ENCODE measurements at regions not wholly inside any gene's neighbourhood (a gene's known extent, or its start where the extent isn't known, plus 50 kb on each side); places are given as distances from the start of the nearest gene placed in this dataset.
"Not testable (repeated sequence)": the region's sequence is repeated elsewhere in the genome, so short reads cannot be mapped to it uniquely, and the experiment has no call there.

GRCh38 chr1:234821840-234822239, 211.9 kb upstream of the IRF2BP2 start:
- no peaks in the 10 kb centered on the region for H3K4me1 Mint-ChIP-seq
- H3K27ac Mint-ChIP-seq (ENCODE audit: unreplicated experiment): no peak overlapping the region
- H3K9me3 Mint-ChIP-seq: no peaks in the 10 kb centered on the region
- no peak for DNase-seq (ENCODE audit: low read depth, low spot score)
- no peaks in the 10 kb centered on the region for H3K27me3 Mint-ChIP-seq (ENCODE audit: low read depth)
- H3K4me3 Mint-ChIP-seq: no peak overlapping the region
- TF ChIP-seq CTCF (conservative IDR thresholded peaks at IDR 0.05): no peak
- H3K36me3 Mint-ChIP-seq (ENCODE audit: low read depth): no peaks in the 10 kb centered on the region

GRCh38 chr1:234820597-234820996, 210.6 kb upstream of the IRF2BP2 start:
- no peak for TF ChIP-seq CTCF (conservative IDR thresholded peaks at IDR 0.05)
- no peak overlapping the region for H3K27ac Mint-ChIP-seq (ENCODE audit: unreplicated experiment)
- H3K4me1 Mint-ChIP-seq: no peaks in the 10 kb centered on the region
- no peak for DNase-seq (ENCODE audit: low read depth, low spot score)
- H3K27me3 Mint-ChIP-seq (ENCODE audit: low read depth): no peaks in the 10 kb centered on the region
- H3K9me3 Mint-ChIP-seq: no peaks in the 10 kb centered on the region
- no peak overlapping the region for H3K4me3 Mint-ChIP-seq
- no peaks in the 10 kb centered on the region for H3K36me3 Mint-ChIP-seq (ENCODE audit: low read depth)

- not testable (repeated sequence) for H3K4me1 Mint-ChIP-seq; H3K4me3 Mint-ChIP-seq; H3K36me3 Mint-ChIP-seq (ENCODE audit: low read depth); DNase-seq (ENCODE audit: low read depth, low spot score); H3K27me3 Mint-ChIP-seq (ENCODE audit: low read depth); H3K27ac Mint-ChIP-seq (ENCODE audit: unreplicated experiment); H3K9me3 Mint-ChIP-seq
Measured at GRCh38 chr1:234819845-234820244, 209.9 kb upstream of the IRF2BP2 start.

- not testable (repeated sequence) for H3K4me1 Mint-ChIP-seq; DNase-seq (ENCODE audit: low read depth, low spot score); H3K27ac Mint-ChIP-seq (ENCODE audit: unreplicated experiment); H3K9me3 Mint-ChIP-seq; H3K27me3 Mint-ChIP-seq (ENCODE audit: low read depth); H3K36me3 Mint-ChIP-seq (ENCODE audit: low read depth); H3K4me3 Mint-ChIP-seq
Measured at GRCh38 chr1:234818040-234818387, 208.0 kb upstream of the IRF2BP2 start.

GRCh38 chr1:234817313-234818039, 207.5 kb upstream of the IRF2BP2 start:
- H3K27ac Mint-ChIP-seq (ENCODE audit: unreplicated experiment); H3K27me3 Mint-ChIP-seq (ENCODE audit: low read depth); H3K4me3 Mint-ChIP-seq; H3K9me3 Mint-ChIP-seq; DNase-seq (ENCODE audit: low read depth, low spot score); H3K36me3 Mint-ChIP-seq (ENCODE audit: low read depth); H3K4me1 Mint-ChIP-seq: not testable (repeated sequence)

DNA sequence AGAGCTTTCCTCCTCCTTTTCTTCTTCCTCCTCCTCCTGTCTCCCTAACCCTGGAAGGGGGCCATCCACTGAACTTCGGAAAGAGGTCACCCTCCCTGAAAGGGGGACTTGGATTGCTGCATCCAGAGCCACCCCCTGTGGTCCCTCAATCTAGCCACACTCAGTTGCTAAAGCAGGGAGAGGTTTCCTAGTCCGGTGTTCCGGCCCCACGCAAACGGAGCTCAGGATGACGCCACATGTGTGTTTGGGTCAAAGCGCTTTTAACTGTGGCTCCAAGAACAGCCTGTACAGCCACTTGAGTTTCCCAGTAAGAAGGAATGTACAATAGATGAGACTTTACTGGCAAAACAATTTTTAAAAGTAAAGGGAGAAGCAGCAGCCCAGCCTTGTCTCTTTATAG, 206.9 kb upstream of the IRF2BP2 start:
- not testable (repeated sequence) for H3K36me3 Mint-ChIP-seq (ENCODE audit: low read depth); DNase-seq (ENCODE audit: low read depth, low spot score); H3K27ac Mint-ChIP-seq (ENCODE audit: unreplicated experiment); H3K9me3 Mint-ChIP-seq; H3K4me3 Mint-ChIP-seq; H3K27me3 Mint-ChIP-seq (ENCODE audit: low read depth); H3K4me1 Mint-ChIP-seq

DNA sequence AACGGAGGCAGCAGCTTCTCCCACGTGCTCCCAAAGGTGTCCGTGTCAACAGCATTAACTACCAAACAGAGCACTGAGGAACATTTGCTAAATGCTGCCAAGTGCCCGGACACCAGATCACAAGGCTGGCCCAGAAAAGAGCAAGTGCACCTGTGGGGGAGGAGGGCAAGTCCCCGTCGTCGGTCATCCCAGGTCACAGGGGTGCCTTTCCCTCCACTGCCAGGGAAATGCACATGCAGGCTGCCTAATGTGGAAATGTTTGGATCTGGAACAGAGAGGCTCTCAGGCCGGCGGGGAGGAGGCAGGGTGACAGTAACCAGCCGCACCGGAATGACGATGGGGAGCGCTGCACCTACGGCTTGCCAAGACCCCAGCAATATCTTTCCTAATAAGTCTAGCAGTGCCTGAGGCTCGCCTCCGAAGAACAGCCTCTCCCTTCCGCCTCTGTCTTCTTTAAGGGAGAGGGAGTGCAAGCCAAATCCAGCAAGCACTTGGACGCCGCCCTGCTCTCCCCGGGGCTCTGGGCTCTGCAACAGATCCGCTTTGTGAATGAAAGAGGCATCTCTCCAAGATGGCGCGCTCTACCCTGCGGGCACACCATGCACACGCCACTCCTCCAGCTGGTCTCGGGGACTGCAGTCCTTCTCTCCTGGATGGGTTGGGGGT, 206.3 kb upstream of the IRF2BP2 start:
- not testable (repeated sequence) for H3K9me3 Mint-ChIP-seq; H3K27ac Mint-ChIP-seq (ENCODE audit: unreplicated experiment); H3K36me3 Mint-ChIP-seq (ENCODE audit: low read depth); H3K4me3 Mint-ChIP-seq; DNase-seq (ENCODE audit: low read depth, low spot score); H3K4me1 Mint-ChIP-seq; H3K27me3 Mint-ChIP-seq (ENCODE audit: low read depth)

DNA sequence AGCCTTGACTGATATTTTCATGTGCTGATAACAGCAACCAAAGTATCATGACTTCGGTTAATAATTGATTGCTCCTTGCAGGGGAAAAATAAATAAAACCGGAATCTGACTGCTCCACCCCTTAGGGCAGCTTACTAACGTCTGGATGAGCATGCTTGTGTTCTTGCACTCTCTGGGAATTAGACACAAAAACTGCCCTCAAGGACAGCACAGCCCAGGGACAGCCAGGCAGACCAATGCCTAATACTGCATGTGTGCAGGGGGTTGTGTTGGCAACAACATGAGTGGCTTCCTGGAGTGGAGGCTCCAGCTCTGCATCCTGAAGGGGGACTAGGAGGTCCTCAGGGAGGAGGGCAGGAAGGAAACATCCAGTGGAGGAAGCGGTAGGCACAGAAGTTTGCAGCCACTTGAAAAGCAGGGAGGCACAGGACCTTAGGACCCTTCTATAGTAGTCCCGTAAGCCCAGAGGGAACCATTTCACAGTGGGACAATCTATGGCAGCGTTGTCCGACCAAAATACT, 205.4 kb upstream of the IRF2BP2 start:
- not testable (repeated sequence) for H3K4me3 Mint-ChIP-seq; H3K36me3 Mint-ChIP-seq (ENCODE audit: low read depth); H3K9me3 Mint-ChIP-seq; H3K4me1 Mint-ChIP-seq; H3K27me3 Mint-ChIP-seq (ENCODE audit: low read depth); DNase-seq (ENCODE audit: low read depth, low spot score)
- H3K27ac Mint-ChIP-seq (ENCODE audit: unreplicated experiment): peak overlapping the region; percentile 12

GRCh38 chr1:234814235-234814634, 204.3 kb upstream of the IRF2BP2 start:
- not testable (repeated sequence) for H3K27ac Mint-ChIP-seq (ENCODE audit: unreplicated experiment); H3K4me1 Mint-ChIP-seq; H3K36me3 Mint-ChIP-seq (ENCODE audit: low read depth); H3K27me3 Mint-ChIP-seq (ENCODE audit: low read depth); H3K9me3 Mint-ChIP-seq; H3K4me3 Mint-ChIP-seq; DNase-seq (ENCODE audit: low read depth, low spot score)

GRCh38 chr1:234811824-234812223, 201.8 kb upstream of the IRF2BP2 start:
- H3K4me3 Mint-ChIP-seq; H3K27ac Mint-ChIP-seq (ENCODE audit: unreplicated experiment); H3K9me3 Mint-ChIP-seq; DNase-seq (ENCODE audit: low read depth, low spot score); H3K36me3 Mint-ChIP-seq (ENCODE audit: low read depth); H3K4me1 Mint-ChIP-seq; H3K27me3 Mint-ChIP-seq (ENCODE audit: low read depth): not testable (repeated sequence)

- DNase-seq (ENCODE audit: low read depth, low spot score); H3K4me3 Mint-ChIP-seq; H3K27ac Mint-ChIP-seq (ENCODE audit: unreplicated experiment); H3K4me1 Mint-ChIP-seq; H3K27me3 Mint-ChIP-seq (ENCODE audit: low read depth); H3K9me3 Mint-ChIP-seq; H3K36me3 Mint-ChIP-seq (ENCODE audit: low read depth): not testable (repeated sequence)
Measured at GRCh38 chr1:234810726-234811125, 200.7 kb upstream of the IRF2BP2 start.

DNA sequence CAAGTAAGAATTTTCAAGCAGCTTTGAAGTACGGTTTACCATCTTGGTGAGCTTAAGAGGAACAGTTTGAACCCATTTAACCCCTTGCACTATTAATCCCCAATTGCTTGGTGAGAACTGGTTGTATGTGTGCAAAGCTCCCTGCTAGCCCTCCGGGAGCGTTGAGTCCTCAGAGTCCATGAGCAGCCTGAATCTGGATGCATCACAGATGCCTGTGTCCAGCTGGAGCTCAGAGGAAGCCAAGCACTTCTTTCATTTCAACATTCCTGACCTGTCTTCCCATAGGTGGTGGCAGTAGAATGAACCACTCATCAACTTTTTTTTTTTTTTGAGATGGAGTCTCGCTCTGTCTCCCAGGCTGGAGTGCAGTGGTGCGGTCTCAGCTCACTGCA, 199.9 kb upstream of the IRF2BP2 start:
- not testable (repeated sequence) for H3K36me3 Mint-ChIP-seq (ENCODE audit: low read depth); H3K27ac Mint-ChIP-seq (ENCODE audit: unreplicated experiment); H3K9me3 Mint-ChIP-seq; DNase-seq (ENCODE audit: low read depth, low spot score); H3K4me1 Mint-ChIP-seq; H3K27me3 Mint-ChIP-seq (ENCODE audit: low read depth); H3K4me3 Mint-ChIP-seq

Data from neural crest cell (in vitro differentiated cells).